Inferior parietal cortex (tissue), 1 donor: ENCODE measurements at regions not wholly inside any gene's neighbourhood (a gene's known extent, or its start where the extent isn't known, plus 50 kb on each side); places are given as distances from the start of the nearest gene placed in this dataset.
"Not testable (repeated sequence)": the region's sequence is repeated elsewhere in the genome, so short reads cannot be mapped to it uniquely, and the experiment has no call there.

Source experiments
- DNase-seq: peaks from one replicate; pipeline ENCODE4 v3.0.0-alpha.2; 2016; ENCODE audit errors: extremely low spot score

DNA sequence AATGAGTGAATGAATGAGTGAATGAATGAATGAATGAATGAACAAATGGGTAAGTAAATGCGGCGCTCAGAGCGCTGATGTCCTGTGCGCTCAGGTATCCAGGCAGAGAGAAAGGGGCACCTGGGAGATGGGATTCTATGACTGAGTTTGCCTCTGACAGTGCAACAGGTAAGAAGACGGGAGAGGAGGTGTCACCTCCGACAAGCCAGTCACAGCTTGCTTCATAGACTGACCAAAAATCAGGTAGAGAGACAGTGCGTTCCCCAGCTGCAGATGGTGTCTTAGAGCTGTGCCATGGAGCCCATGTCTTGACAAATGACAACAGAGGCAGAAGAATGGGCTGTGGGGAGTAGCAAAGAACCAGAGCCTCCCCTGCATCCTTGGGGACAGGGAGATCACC is 327.3 kb downstream of the FGFR2 start:
- DNase-seq: no peak

DNA sequence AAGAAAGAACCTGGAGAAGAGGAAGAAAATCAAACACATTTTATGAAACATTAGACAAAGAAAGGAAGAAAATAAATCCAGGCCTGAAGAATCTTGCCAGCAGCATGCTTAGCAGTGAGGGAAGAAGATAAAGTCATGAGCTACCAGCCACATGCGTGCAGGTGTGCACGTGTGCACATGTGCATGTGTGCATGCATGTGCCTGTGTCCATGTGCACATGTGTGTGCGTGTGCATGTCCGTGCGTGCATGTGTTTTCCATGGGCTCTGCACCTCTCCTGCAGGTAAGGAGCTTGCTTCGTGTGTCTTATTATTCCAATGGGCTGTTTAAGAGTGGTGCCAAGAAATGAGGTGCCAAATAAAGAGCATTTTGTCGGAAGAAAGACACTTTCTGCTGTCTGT is 322.2 kb downstream of the FGFR2 start:
- DNase-seq: no peak

DNA sequence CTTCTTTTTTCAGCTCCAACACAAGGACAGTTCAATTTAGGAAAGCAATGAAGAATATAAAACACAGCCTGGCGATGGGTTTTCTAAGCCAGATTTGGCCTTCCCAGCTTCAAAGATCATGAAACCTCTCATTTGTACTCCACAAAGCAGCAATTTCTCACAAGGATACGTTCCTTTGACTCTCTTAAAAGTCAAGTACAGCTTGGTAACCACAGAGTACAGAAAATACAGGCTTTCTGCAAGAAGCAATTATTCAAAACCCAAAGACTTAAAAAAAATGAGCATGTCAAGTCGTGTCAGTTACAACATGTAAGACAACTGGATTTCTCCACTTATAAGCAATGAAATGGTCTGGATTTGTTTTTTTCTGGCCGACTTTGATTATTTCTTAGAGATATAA is 321.4 kb downstream of the FGFR2 start:
- no peak for DNase-seq

DNA sequence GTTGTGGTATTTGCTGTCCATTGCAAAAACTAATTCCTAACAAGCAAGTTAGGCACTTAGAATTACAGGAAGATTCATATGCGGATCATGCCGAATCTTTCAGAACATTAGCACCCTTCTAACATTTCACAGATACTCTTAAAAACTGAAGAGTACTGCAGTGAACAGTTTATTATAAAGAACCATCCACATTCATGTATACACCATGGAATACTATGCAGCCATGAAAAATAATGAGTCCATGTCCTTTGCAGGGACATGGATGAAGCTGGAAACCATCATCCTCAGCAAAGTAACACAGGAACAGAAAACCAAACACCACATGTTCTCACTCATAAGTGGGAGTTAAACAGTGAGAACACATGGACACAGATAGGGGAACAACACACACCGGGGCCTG is 319.9 kb downstream of the FGFR2 start:
- not testable (repeated sequence) for DNase-seq

DNA sequence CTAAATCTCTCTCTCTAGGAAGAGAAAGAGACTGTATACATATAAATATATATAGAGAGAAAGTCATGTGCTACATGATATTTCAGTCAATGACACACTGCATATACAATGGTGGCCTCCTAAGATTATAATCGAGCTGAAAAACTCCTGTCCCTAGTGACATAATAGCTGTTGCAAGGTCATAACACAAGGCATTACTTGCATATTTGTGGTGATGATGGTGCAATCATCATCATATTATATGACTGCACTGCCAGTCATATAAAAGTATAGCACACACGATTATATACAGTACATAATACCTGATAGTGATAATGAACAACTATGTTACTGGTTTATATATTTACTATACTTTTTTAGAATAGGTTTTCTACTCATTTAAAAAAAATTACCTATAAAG is 316.7 kb downstream of the FGFR2 start:
- no peak for DNase-seq

DNA sequence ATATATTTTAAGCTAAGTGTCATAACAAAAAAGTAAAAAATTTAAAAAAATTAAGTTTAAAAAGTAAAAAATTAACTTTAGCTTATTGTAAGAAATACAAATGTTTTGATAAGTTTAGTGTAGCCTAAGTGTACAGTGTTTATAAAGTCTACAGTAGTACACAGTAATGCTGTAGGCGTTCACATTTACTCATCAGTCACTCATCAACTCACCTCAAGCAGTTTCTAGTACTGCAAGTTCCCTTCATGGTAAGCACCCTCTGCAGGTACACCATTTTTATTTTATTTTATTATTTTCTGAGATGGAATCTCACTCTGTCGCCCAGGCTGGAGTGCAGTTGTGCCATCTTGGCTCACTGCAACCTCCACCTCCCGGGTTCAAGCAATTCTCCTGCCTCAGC is 316.0 kb downstream of the FGFR2 start:
- DNase-seq: no peak

DNA sequence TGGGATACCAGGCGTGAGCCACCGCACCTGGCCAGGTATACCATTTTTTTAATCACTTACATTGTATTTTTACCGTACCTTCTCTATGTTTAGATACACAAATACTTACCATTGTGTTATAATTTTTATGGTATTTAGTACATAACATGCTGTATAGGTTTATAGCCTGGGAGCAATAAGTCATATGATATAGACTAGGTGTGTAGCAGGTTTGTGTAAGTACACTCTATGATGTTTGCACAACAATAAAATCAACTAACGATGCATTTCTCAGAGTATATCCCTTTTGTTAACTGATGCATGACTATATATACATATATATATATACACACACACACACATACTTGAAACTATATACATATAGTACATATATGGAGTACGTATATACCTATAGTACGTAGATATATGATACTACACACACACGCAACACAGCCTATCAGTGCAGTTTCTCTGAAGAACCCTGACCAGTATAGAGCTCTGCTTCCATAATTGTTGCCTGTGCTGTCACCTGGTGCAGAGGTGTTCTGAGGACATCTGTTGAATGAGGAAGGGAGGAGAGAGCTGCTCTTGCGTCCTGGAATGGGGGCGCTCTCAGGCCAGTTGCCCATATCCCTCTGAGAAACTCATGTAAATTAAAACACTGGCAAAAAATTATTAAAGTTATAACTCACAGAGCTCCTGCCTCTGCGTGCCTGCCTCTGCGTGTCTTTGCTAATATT is 315.3 kb downstream of the FGFR2 start:
- no peak for DNase-seq

DNA sequence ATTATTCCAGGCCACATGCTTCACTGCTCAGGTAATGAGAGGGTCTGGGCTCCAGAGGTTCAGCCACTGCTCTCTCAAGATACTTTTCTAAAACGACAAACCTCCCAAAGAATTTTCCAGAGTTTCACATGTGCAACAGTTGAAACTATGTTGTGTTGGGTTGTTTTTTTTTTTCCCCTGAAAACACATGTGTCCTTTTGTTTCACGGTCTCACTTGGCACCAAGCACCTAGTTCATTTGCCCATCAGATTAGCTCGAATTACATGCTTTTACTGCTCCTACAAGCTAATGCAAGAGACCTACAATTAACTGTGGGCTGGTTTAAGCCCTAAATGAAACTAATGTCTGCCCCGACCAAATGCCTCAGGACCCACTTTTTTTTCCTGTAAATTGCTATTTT is 313.3 kb downstream of the FGFR2 start:
- no peak for DNase-seq

DNA sequence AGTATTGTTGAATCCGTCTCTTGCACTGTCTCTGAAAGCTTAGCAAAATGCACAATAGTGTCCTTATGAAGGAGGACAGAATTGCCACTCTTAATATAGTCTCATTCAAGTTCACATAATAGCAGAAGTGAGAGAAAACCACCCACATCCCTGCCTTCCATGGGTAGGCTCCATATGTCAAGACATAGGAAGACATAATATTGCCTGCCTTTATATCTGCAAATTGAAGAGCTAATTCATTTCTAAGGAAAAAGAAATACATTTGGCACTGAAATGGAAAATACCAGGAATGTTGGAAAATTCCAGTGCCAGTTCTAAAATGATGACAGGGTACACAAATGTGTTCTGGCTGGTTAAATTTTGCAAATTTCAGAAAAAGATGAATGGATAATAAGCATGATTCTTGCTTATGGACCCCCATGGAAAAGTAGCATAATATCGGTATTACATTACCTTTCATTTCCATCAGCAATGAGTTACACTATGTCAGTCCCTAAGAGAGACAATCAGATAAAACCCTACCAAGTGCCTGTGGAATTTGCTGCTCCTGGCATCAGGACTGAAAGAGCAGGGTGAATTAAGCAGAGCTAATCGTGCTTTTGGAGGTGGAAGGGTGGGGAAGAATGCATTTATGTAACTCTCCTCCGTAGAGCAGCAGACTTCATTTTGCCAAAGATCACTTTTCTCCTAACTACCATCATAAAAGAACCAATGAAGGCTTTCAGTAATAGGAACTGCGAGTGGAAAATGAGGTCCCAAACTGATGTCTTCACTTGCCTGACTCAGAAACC is 312.6 kb downstream of the FGFR2 start:
- DNase-seq: peak; percentile 42

DNA sequence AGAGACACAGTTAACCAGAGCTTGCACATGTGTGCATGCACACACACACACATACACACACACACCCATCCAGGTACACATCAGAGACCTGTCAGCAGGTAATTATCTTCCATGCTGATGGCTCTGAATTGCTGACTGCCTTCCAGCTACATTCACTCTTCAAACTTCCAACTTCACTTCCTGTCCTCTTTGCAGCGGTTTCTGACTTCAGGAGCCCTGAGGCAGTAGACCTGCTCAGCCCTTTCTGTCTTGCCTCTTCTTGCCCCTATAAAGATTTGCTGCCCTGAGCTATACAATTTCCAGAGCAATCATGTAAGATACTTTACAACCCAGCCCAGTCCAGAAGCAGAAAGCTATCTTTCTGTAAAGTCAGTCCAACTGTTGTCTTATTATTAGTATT is 310.2 kb downstream of the FGFR2 start:
- no peak for DNase-seq

DNA sequence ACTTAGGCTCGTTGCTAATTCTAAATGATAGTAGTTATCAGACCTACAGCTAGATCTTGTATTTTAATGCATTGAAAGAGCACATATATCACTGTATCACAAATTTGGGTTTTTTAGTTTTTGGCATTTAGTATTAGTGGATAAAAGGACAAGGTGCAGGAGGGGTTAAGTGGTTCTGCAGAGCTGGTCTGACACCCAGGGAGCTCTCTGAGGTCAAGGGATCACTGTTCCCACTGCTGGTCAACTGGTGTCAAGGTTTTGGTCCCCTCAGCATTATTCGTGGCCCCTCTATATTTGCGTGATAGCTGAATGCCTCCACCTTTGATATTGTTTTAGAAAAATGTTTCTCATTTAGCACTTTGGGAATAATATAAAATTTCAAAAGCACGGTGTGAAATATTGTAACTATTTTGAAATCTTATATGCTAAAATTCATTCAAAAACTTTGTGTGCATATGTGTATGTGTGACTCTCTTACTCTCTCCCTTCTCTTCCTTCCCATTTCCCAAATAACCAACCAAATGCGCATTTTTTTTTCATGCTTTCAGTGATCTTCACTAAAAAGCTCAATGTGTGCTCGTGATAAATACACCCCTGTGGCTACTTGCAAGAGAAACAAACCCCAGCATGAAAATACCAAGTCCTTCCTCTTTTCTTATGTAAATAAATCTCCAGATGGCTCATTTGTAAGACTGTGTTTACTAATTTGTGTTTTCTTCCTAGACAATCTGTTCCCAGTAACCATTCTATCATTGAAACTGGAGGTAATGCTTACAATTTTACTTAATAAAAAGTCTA is 309.2 kb downstream of the FGFR2 start:
- DNase-seq: no peak

DNA sequence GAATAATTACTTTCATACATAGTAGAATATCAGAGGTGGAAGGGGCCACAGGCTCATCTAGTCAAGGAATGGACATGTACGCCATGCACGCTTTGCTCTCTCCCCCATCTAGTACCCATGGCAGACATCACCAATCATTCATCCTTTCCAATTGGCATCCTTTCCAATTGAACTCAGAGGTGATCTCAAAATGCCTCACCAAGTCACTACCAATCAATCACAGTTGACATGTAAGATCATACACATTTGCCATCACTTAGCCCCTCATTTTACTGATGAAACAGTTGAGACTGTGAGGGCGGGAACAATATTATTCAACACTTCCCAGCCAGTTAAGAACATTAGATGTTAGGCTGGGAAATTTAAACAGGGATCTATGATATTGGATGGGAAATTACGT is 308.4 kb downstream of the FGFR2 start:
- no peak for DNase-seq

DNA sequence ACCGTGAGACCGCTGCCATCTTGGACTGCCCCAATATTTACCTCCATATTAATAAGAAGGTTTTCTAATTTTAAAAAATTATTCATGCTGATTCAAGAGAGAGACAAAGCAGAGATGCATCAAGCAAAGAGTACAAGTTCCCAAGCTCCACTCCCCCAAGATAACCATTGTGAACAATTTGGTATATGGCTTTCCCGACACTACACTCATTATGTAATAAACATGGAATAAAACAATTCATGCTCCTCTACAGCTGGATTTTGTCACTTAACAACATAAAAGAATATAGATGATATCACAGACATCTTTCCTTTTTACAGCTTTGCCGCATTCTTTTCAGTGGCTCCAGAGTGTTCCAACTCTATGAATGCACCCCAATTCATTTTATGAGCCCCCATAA is 307.6 kb downstream of the FGFR2 start:
- DNase-seq: no peak

DNA sequence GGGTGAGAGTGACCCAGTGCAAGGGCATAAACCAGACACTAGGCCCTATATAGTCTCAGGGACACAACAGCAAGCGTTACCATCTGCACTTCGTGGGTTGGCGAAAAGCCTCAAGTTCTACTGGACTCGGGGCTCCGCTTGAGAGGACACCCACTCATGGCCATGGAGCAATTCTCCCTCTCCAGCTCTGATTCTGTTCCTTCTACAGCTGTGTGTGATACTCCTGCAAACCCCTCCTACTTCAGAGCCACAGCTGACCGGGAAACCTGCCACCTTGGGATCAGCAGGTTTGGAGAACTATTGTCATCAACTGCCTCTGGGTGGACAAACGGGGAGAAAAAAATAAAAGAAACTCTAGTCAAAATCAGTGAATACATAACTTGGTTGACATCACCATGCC is 306.9 kb downstream of the FGFR2 start:
- DNase-seq: no peak

DNA sequence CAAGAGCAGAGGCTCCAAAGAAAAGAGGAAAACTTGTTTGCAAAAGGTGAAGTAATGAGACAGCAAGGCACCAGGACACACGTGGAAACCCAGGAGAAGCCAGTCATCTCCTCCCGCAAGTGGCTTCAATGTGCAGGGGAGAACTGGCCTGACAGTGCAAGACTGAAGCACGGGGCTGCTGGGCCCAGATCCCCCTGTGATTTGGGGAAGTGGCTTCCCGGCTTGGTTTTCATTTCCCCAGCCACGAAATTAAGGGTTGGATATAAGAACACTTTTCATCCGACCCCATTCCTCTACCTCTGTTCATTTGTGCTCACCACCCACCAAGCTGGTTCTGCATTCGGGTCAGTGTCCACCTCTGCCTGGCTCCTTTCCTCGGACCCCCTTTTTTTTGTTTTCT is 306.4 kb downstream of the FGFR2 start:
- DNase-seq: no peak

DNA sequence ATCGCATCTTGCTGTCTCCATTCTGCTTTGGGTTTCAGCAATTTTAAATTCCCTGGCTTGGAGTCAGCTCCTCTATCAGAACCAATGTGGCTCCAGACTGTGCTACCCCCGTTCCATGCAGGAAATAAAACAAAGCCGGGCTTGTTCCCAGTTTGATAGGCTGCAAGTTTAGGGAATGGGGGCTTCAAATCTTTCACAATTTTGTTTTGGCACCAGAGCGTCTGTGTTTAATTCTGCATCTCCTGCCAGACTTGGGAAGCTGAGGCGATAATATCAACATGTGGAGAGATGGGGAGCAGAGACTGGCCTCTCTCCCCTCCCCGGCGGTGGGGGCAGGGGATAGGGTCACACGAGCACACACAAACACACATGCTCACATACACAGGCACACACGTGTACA is 305.9 kb downstream of the FGFR2 start:
- no peak for DNase-seq

DNA sequence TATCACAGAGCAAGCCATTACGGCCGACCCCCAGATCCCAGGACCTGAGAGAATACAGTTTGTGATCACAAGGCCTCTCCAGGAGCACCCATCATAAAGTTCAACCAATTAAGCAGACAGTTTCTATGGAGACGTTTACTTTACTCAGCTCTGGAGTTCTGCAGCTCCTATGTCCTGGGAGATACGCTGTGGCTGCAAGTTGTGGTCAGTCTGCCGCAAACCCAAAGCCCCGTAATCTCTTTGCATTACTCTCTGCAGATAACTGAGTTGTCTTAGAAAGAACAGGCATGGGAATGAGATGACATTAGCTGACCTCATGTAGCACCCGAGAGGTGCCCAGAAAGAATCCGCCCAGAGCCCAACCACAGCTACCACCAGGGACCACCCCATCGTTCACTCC is 305.1 kb downstream of the FGFR2 start:
- no peak for DNase-seq

DNA sequence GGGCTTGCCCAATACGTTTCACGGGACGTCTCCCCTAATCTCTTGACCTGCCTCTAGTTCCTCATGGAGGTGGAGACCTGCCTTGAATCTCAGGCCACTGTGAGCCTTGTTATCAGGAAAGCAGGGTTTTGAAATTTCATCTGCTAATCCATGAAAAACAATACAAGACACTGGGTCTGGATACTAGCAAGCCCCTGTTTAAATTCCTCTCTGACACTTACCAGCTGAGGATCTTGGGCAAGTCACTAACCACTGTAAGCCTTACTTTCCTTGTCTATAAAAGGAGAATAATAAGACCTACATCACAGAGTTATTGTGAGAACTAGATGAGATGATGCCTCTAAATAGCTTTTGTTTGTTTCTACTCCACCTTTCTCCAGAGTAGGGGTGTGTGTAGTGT is 303.6 kb downstream of the FGFR2 start:
- no peak for DNase-seq

DNA sequence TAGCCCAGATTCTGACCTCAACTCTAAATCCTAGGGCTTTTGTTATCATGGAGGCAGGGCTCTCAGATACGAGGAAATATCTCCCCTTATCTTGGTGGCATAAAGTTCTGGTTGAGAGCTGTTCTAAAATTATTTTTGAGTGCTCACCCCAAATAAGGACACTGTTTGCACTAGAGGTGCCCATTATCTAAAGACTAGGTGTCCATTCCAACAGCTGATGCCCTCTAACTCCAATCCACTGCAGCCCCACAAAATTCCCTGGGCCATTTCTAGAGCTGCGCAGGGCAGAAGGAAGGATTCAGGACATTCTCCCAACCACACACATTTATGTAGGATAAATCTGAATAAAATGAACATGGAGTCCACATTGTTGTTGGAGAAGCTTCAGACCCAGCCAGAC is 301.9 kb downstream of the FGFR2 start:
- DNase-seq: no peak

DNA sequence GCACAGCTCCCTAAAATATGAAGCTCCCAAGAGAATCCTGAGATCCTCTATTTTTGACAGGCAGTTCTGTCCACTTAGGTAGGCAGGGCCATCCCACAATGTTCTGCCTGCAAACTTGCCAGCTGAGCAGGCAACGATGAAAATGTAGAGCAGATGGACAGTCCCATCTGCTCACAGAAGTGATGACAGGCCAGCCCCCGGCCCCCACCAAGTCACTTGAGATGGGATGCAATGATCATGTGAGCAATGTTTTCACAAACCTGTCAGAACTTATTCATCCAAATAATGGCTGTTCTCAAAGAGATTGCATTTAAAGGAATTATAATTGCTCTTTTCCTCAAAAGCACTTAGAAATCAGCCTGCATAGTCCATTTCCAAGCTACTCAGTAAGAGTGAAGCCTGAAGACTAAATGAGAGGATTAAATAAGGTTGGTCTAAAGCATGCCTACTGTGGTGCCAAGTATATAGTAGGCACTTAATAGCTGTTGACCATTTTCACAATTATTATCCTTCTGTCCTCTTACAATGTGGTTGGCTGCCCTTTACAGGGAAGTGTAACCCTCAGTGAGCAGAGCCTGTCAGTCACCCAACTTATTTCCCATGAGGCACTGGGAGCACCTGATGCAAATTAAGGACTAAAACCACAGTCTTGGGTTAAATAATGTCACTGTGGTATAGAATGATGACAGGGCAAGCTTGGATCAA is 301.2 kb downstream of the FGFR2 start:
- no peak for DNase-seq

DNA sequence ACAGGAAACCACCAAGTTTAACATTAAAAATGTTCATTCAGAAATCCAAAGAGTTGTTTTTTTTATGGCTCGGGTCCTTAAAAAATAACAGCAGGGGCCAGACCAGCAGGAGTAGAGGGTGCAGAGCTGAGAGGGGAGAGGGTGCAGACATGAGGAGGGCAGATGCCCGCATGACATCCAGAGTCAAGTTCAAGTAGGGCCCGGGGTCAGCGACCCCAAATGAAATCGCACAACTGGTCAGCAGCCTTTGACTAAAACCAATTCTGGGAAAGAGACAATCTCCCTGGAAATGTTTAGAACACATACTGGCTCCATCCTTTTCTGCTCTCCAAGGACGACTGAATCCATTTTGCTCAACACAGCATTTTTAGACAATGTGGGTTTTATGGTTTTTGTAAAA is 297.5 kb downstream of the FGFR2 start:
- DNase-seq: no peak

DNA sequence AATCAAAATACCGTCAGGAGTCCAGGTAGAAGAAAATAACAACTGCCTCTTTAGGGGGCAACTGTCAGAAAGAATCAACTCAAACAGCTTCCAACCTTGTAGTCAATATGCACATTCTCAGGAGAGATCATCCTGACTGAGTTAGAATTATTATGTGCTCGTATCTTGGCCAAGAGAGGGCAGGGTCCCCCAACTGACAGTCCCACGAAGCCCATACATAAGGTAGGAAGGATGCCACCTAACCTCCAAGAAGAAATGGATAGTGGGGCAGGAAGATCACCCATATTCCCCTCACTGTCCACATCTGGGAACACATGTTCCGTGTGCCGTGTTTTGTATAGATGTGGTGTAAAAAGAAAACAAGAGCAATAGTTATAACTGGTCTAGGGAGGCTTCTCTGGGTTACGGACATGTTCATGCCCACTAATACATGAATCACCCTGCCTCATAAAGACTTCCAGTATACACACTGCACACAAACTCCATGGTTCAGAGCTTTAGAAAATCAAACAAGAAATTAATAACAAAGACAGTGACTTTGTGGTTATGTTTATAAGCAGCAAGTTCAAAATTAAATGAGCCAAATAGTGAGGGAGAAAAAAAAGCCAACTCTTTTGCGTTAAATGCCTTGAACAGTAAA is 295.6 kb downstream of the FGFR2 start:
- DNase-seq: no peak
